Activated CD4-positive, alpha-beta T cell treated with anti-CD3 and anti-CD28 coated beads, Interleukin-2, amount 10 ng/mL, durations not matched to agents 24 days and 14 days (primary cell): ENCODE measurements at regions not wholly inside any gene's neighbourhood (a gene's known extent, or its start where the extent isn't known, plus 50 kb on each side); places are given as distances from the start of the nearest gene placed in this dataset.

Experiments
- DNase-seq: peaks from one replicate; pipeline ENCODE4 v3.0.0; 2022
- H3K27ac Mint-ChIP-seq: one replicate; pipeline ENCODE4 v1.8.0; 2022; ENCODE audit warnings: mild to moderate bottlenecking, mixed read lengths
- H3K27me3 Mint-ChIP-seq: one replicate; pipeline ENCODE4 v1.8.0; 2022; ENCODE audit warnings: mixed read lengths
- H3K36me3 Mint-ChIP-seq: one replicate; pipeline ENCODE4 v1.8.0; 2022; ENCODE audit warnings: low read depth, mild to moderate bottlenecking, mixed read lengths
- H3K4me1 Mint-ChIP-seq: one replicate; pipeline ENCODE4 v1.8.0; 2021; ENCODE audit warnings: mixed read lengths
- H3K4me3 Mint-ChIP-seq: one replicate; pipeline ENCODE4 v1.8.0; 2022; ENCODE audit warnings: mild to moderate bottlenecking, moderate library complexity, mixed read lengths
- H3K9me3 Mint-ChIP-seq: one replicate; pipeline ENCODE4 v1.8.0; 2021; ENCODE audit warnings: mixed read lengths
- intact Hi-C: fragments of 100-400 bp; cut with micrococcal nuclease; formaldehyde crosslinking; loops from one replicate; pipeline ENCODE4 v1.15.1; 2023

GRCh38 chr16:85465328-85466303 lies 147.5 kb upstream of the GSE1 start:
- H3K36me3 Mint-ChIP-seq = no peaks in the 10 kb centered on the region
- intact Hi-C loops = no loop called here
- H3K27ac Mint-ChIP-seq = no peak overlapping the region
- H3K4me1 Mint-ChIP-seq = peaks cover 3% of the 10 kb centered on the region
- no peak for DNase-seq
- H3K27me3 Mint-ChIP-seq = peaks cover 31% of the 10 kb centered on the region
- no peak overlapping the region for H3K4me3 Mint-ChIP-seq
- H3K9me3 Mint-ChIP-seq = no peaks in the 10 kb centered on the region

DNA sequence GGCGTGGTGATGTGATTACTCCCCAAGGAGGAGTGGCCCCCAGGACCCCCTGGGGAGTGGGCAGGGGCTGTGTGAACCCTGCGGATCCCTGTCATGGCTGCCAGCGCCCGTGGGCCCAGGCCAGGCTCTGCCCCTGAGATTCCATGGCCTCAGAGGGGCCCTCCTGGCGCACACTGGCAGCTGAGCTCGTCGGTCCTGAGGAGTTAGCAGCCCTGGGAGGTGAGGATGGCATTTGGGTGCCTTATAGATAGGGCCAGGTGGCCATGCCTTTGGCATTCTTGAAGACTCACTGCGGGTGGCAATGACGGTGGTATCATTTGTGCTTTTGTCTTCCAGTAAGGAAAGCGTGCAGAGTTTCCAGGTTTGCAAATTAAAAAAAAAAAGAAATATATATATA lies 146.8 kb upstream of the GSE1 start:
- intact Hi-C loops = no loop called here
- Mint-ChIP-seq H3K9me3 (no peaks in the 10 kb centered on the region), H3K4me3 (no peak overlapping the region), H3K4me1 (peaks cover 3% of the 10 kb centered on the region), H3K27ac (no peak overlapping the region), H3K36me3 (no peaks in the 10 kb centered on the region), H3K27me3 (peaks cover 26% of the 10 kb centered on the region)
- DNase-seq = no peak

DNA sequence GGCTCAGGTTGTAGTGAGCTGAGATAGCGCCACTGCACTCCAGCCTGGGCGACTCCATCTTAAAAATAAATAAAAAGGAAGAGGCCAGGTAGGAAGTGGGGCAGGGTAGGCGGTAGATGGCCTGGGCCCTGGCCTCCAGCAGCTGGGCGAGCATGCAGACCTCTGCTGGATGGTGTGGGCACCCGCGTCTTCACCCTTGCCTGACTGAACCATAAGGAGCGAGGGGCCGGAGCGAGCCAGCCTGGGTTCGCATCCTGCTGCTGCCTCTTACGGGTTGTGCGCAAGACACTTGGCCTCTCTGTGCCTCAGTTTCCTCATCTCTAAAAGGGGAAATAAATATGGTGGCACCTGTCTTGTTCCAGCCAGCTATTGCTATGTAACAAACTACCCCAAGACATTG lies 146.1 kb upstream of the GSE1 start:
- Mint-ChIP-seq H3K27me3 (peaks cover 20% of the 10 kb centered on the region), H3K36me3 (no peaks in the 10 kb centered on the region), H3K4me3 (no peak overlapping the region), H3K9me3 (no peaks in the 10 kb centered on the region), H3K27ac (no peak overlapping the region), H3K4me1 (peaks cover 3% of the 10 kb centered on the region)
- DNase-seq = no peak
- intact Hi-C loops = no loop called here

- Mint-ChIP-seq H3K27ac (no peak overlapping the region), H3K4me1 (no peaks in the 10 kb centered on the region), H3K27me3 (peaks cover 3% of the 10 kb centered on the region), H3K36me3 (no peaks in the 10 kb centered on the region), H3K9me3 (no peaks in the 10 kb centered on the region), H3K4me3 (no peak overlapping the region)
- DNase-seq = no peak
- intact Hi-C loops = no loop called here
Observed at GRCh38 chr16:85469929-85470590, 143.1 kb upstream of the GSE1 start.

- no peaks in the 10 kb centered on the region for H3K27me3 Mint-ChIP-seq
- intact Hi-C loops = no loop called here
- H3K4me3 Mint-ChIP-seq = no peak overlapping the region
- no peaks in the 10 kb centered on the region for H3K4me1 Mint-ChIP-seq
- no peak for DNase-seq
- H3K9me3 Mint-ChIP-seq = no peaks in the 10 kb centered on the region
- no peak overlapping the region for H3K27ac Mint-ChIP-seq
- H3K36me3 Mint-ChIP-seq = no peaks in the 10 kb centered on the region
Observed at GRCh38 chr16:85470873-85471272, 142.2 kb upstream of the GSE1 start.

DNA sequence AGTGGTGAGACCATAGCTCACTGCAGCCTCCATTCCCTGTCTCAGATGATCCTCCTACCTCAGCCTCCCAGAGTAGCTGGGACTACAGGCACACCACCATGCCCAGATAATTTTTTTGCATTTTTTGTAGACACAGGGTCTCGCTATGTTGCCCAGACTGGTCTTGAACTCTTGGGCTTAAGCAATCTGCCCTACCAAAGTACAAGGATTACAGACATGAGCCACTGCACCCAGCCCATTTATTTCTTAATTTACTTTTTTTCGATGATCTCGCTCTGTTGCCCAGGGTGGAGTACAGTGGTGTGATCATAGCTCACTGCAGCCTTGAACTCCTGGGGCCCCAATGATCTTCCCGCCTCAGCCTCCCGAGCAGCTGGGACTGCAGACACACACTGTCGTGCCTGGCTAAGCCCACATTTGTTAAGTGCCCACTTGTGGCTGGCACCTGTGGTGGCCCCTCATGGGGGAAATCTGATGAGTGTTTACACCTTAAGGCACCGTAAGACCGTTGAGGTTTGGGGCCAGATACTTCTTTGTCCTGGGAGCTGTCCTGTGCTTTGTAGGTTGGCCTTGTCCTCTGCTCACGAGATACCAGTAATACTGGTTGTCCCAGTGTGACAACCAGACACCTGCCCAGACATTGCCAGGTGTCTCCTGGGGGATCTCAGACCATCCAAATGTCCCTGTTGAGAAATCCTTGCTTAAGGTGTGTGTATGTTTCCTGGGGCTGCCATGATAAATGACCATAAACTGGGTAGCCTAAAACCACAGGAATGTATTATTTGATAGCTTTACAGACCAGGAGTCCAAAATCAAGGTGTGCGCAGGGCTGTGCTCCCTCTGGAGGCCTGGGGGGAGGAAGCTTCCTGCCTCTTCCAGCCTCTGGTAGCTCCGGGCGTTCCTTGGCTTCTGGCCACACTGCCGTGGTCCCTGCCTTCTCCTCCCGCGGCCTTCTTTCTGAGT lies 141.4 kb upstream of the GSE1 start:
- no peak for DNase-seq
- Mint-ChIP-seq H3K9me3 (no peaks in the 10 kb centered on the region), H3K27me3 (no peaks in the 10 kb centered on the region), H3K4me1 (no peaks in the 10 kb centered on the region), H3K36me3 (no peaks in the 10 kb centered on the region), H3K27ac (no peak overlapping the region), H3K4me3 (no peak overlapping the region)
- intact Hi-C loops = no loop called here

DNA sequence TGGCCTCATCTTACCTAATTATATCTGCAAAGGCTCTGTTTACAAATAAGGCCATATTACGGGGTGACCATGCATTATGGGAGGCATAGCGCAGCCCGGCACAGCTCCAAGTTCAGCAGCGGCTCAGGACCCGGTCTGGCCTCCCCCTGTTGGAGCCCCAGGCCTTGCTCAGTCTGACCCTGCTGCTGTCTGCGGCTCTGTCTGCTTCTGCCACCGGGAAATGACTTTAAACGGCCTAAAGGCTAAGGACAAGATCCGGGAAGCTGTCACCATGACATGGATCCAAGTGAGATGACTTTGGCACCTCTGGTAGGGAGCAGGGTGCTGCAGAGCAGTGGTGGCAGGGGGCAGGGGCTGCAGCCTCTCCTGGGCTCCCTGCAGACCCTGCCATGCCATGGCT lies 140.6 kb upstream of the GSE1 start:
- Mint-ChIP-seq H3K4me3 (no peak overlapping the region), H3K27me3 (no peaks in the 10 kb centered on the region)
- intact Hi-C loops = no loop called here

DNA sequence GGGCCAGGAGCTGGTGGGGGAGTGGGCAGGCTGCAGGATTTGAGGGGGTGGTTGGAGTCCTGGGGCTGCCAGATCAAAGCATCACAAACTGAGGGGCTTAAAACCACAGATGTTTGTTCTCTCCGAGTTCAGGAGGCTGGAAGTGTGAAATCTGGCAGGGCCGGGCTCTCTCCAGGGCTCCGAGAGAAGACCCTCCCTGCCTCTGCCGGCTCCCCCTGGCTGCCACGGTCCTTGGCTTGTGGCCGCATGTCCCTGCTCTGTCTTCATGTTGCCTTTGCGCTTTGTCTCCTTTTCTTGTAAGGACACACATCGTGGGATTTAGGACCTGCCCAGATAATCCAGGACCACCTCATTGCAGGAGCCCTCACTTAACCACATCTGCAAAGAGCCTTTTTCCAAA lies 139.8 kb upstream of the GSE1 start:
- no peaks in the 10 kb centered on the region for H3K4me1 Mint-ChIP-seq
- no peaks in the 10 kb centered on the region for H3K36me3 Mint-ChIP-seq
- no peak overlapping the region for H3K4me3 Mint-ChIP-seq
- DNase-seq = no peak
- no peaks in the 10 kb centered on the region for H3K9me3 Mint-ChIP-seq
- intact Hi-C loops = no loop called here
- no peak overlapping the region for H3K27ac Mint-ChIP-seq
- H3K27me3 Mint-ChIP-seq = no peaks in the 10 kb centered on the region

More for the DNA sequence above, 140.6 kb upstream of the GSE1 start:
- H3K36me3 Mint-ChIP-seq = no peaks in the 10 kb centered on the region
- no peaks in the 10 kb centered on the region for H3K9me3 Mint-ChIP-seq
- no peaks in the 10 kb centered on the region for H3K4me1 Mint-ChIP-seq
- no peak overlapping the region for H3K27ac Mint-ChIP-seq
- no peak for DNase-seq

DNA sequence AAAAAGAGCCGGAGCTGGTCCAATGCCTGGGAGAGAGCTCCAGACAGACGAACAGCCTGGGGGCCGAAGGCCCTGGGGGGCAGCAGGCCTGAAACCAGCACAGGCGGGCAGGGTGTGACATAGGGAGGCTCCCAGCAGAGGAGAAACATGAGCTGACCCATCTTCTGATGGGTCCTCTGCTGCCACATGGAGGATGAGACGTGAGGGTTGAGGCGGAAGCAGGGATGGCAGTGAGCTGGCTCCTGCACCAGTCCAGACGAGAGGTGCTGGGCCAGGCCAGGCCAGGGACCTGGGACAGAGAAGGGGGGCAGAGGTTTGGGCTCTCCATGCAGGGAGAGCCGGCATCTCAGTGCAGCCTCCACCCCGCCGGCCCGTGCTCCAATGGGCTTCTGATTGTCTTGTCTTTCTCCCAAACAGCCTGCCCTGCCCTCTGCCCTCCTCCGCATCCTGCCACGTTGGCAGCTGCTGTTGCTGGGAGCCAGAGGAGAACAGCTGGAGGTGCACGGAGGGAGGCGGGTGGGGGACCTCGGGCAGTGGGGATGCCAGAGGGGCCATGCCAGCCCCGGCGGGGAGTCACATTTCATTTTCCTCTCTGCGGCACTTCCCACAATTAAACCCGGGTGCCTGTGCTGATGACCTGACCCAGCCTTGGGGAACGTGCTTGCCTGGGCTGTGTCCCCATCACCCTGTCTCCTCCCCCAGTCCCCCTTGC lies 139.1 kb upstream of the GSE1 start:
- no peak for DNase-seq
- Mint-ChIP-seq H3K36me3 (no peaks in the 10 kb centered on the region), H3K4me1 (no peaks in the 10 kb centered on the region), H3K27me3 (no peaks in the 10 kb centered on the region), H3K9me3 (no peaks in the 10 kb centered on the region), H3K4me3 (no peak overlapping the region), H3K27ac (no peak overlapping the region)
- intact Hi-C loops = no loop called here

DNA sequence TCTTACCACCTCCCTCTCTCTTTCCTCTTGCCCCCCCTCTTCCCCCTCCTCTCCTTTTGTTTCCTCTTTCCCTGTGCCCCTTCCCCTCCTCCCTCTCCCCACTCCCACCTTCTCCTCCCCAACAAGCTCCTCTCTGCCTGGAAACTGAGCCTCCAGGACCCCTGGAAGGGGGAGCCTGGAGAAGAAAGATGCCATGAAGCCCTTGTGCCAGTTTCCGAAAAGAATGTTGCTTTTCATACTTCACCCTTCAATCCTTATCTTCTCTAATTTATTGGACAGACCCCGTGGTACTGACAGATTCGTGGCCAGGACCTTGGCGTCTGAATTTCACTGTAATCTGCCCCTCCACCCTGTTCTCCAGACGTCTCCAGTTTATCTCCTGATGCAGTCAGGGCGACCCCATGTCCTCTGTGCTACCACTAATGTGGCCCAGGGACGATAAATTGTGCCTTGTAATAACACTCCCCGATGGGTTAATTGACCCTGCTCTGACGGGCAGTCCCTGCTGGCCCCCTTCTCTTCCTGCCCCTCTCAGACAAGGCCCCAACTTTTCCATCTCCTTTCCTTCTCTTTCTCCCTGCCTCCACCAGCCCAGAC lies 138.4 kb upstream of the GSE1 start:
- no peaks in the 10 kb centered on the region for H3K4me1 Mint-ChIP-seq
- H3K27ac Mint-ChIP-seq = no peak overlapping the region
- H3K9me3 Mint-ChIP-seq = no peaks in the 10 kb centered on the region
- H3K36me3 Mint-ChIP-seq = no peaks in the 10 kb centered on the region
- H3K27me3 Mint-ChIP-seq = no peaks in the 10 kb centered on the region
- DNase-seq = no peak
- intact Hi-C loops = no loop called here
- H3K4me3 Mint-ChIP-seq = no peak overlapping the region

- Mint-ChIP-seq H3K36me3 (no peaks in the 10 kb centered on the region), H3K4me3 (no peak overlapping the region), H3K9me3 (no peaks in the 10 kb centered on the region), H3K27ac (no peak overlapping the region), H3K27me3 (no peaks in the 10 kb centered on the region), H3K4me1 (no peaks in the 10 kb centered on the region)
- DNase-seq = no peak
- intact Hi-C loops = no loop called here
Observed at GRCh38 chr16:85475233-85475632, 137.9 kb upstream of the GSE1 start.

GRCh38 chr16:85475691-85476300 lies 137.3 kb upstream of the GSE1 start:
- no peaks in the 10 kb centered on the region for H3K9me3 Mint-ChIP-seq
- H3K27me3 Mint-ChIP-seq = no peaks in the 10 kb centered on the region
- no peaks in the 10 kb centered on the region for H3K36me3 Mint-ChIP-seq
- DNase-seq = no peak
- H3K4me3 Mint-ChIP-seq = no peak overlapping the region
- intact Hi-C loops = no loop called here
- H3K4me1 Mint-ChIP-seq = no peaks in the 10 kb centered on the region
- no peak overlapping the region for H3K27ac Mint-ChIP-seq

DNA sequence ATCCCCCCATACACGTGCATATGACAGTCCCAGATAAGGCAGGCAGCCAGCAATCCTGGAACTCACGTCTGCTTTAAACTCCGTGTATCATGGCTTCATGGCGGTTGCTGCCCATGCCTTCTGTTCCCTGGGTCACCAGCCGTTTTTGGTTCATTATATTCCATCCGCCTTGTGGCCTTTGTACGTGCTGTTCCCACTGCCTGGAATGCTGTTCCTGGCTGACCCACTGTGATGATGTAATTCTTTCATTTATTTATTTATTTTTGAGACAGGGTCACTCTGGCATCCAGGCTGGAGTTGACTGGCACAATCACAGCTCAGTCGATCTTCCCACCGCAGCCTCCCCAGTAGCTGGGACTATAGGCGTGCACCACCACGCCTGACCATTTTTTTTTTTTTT lies 136.7 kb upstream of the GSE1 start:
- Mint-ChIP-seq H3K4me3 (no peak overlapping the region), H3K27me3 (no peaks in the 10 kb centered on the region), H3K4me1 (no peaks in the 10 kb centered on the region), H3K27ac (no peak overlapping the region), H3K9me3 (no peaks in the 10 kb centered on the region), H3K36me3 (no peaks in the 10 kb centered on the region)
- intact Hi-C loops = no loop called here
- DNase-seq = no peak
